Fibroblast of peridontal ligament (primary cell): ENCODE measurements at regions not wholly inside any gene's neighbourhood (a gene's known extent, or its start where the extent isn't known, plus 50 kb on each side); places are given as distances from the start of the nearest gene placed in this dataset.
"Not testable (repeated sequence)": the region's sequence is repeated elsewhere in the genome, so short reads cannot be mapped to it uniquely, and the experiment has no call there.

Experiments used
- DNase-seq: peaks from one replicate; pipeline ENCODE4 v3.0.0-alpha.2; 2010; ENCODE audit errors: extremely low read depth

DNA sequence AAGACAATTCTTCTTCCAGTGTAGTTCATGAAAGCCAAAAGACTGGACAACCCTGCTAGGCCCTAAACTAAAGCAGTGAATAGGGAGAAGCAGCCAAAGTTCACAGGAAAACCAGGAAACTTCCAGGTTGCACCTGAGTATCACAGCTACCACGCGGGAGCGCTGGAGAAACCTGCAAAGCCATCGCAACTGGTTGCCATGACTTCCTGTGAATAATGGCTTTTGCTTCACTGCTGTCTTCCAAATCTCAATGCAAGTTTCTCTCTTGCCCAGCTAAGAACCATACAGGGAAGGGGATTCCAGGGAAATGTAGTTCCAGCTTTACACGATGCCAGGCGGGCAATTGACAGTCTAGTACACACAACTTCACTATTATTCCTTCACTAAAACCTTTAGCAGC is 114.1 kb downstream of the GXYLT1 start:
- DNase-seq = no peak

DNA sequence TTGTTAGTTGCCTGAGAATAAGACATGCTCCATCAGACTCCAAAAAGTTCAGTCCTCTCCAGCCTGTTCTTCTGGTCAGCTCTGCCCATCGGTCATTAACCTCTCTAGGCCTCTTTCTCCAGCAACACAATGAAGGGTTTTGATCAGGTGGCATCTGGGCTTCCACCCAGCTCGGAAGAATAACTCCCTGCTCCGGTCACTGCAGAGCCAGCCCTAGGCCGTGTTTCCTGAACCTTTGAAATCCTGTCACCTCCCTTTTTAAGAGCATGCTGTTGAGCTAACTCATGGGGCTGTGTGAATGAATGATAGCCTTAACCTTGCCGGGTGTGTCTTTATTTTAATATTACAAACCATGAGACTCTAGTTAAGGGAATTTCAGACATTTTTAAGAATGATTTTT is 117.1 kb downstream of the GXYLT1 start:
- DNase-seq = no peak

GRCh38 chr12:42024495-42024830 is 120.2 kb downstream of the GXYLT1 start:
- no peak for DNase-seq

DNA sequence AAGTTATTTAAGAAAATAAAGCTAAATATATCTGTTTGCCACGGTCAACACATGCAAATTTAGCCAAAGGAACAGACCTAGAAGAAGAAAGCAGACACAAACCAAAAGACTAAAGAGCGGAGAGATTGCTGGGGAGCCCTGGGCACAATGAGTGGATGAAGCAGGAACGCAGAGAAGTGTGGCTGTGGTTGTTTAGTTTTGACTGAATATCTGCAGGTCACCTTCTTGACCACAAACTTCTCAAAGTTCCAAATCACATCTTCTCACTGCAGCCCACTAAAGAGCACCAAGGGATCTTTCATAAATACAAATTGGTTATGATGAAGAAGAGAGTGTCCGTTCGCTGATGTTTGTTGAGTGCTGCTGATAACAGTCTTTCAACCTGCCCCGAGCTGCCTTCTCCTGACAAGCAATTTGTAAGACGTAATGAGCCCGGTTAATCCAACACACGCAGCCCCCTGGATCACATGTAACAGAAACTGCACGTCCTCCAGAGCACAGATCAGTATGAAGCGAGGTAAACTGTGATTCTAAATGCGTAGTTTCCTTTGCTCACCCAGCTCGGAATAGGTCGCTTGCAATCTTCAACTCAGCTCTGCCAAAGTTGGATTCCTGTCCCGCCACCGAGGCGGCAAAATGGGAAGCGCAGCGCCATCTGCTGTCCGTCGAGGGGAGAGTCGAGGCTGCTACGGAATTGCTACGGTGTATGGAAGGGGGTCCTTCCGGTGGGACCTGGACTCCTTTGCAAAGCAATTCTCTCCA is 120.8 kb downstream of the GXYLT1 start:
- peak; percentile 76 for DNase-seq

GRCh38 chr12:42021937-42022336 is 122.7 kb downstream of the GXYLT1 start:
- DNase-seq = not testable (repeated sequence)

DNA sequence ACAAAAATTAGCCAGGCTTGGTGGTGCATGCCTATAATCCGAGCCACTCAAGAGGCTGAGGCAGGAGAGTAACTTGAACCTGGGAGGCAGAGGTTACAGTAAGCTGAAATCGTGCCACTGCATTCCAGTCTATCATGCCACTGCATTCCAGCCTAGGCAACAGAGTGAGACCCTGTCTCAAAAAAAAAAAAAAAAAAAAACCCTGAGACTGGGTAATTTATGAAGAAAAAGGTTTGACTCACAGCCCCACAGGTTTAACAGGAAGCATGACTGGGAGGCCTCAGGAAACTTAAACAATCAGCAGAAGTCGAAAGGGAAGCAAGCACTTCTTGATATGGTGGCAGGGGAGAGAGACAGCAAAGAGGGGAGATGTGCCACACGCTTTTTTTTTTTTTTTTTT is 123.2 kb downstream of the GXYLT1 start:
- no peak for DNase-seq

DNA sequence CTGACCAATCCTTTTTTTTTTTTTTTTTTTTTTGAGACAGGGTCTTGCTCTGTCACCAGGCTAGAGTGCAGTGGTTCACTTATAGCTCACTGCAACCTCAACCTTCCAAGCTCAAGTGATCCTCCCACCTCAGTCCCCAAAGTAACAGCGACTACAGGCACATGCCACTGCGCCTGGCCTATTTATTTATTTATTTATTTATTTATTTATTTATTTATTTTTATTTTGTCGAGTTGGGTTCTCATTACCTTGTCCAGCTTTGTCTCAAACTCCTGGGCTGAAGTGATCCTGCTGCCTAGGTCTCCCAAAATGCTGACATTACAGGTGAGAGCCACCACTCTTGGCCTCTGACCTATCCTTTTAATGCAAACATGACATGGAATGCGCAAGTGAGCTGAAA is 124.4 kb downstream of the GXYLT1 start:
- DNase-seq = no peak

DNA sequence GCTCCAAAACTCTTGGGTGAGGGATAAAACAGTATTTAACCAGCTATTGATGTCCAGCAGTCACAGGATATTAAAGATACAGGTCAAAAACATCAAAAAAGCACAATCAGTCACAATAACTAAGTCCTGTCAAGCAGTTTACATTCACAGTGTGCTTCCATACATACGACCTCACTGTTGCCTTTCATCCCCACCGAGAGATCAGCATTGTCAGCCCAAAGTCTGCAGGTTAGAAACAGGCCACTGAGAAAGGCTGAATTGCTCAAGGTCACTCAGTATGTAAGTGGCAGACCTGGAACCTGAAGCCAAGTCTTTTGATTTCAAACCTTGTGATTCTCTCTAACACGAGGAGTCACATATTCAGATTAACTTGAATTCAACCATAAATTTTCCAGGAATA is 124.9 kb downstream of the GXYLT1 start:
- no peak for DNase-seq

GRCh38 chr12:42017051-42017450 is 127.6 kb downstream of the GXYLT1 start:
- DNase-seq = no peak

DNA sequence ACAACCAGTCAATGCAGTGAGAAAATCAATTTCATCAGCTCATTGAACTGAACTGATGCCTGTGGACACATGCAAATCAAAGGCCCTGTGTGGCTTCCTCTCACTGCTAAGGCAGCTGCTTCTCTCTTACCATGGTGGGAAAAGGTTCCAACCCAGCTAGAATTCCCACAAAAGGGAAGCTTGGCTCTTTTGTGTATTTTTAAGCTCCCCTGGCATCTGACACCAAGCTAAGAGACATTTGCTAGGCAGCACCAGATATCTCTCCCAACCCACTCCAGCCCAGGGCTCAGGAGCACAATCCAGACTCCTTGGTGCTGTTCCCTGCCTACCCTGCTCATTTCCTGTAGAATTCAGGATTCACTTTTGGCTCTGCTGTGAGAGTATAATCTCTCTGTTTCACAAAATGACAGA is 129.6 kb downstream of the GXYLT1 start:
- DNase-seq = no peak

DNA sequence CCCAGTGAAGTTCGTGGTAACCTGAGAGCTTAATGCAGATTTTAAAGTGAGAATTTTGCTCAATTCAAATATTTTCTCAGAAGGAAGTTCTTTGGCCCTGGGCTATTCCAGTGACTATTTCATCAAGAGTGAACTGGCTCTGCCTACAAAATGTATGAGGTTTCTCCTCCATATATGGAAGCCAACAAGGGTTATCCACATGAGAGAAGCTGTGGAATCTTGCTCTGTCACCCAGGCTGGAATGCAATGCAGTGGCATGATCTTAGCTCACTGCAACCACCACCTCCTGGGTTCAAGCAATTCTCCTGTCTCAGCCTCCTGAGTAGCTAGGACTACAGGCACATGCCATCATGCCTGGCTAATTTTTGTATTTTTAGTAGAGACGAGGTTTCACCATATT is 132.2 kb downstream of the GXYLT1 start:
- DNase-seq = not testable (repeated sequence)

DNA sequence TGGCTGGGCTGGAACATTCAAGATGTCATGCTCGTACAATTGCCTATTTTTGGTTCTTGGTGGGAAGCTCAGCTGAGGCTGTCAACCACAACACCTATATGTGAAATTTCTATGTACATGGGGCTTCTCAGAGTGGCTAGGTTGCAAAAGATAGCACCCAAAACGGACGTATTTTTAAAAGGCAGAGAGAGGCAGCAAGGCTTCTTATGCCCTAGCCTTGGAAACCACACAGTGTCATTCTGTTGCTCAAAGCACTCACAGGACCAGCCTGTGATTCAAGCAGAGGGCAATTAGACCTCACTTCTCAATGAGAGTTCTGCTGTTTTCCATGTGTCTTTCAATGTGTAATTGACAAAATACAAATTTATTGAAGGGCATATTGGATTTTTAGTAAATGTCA is 134.0 kb downstream of the GXYLT1 start:
- no peak for DNase-seq

GRCh38 chr12:42010257-42010656 is 134.4 kb downstream of the GXYLT1 start:
- DNase-seq = no peak

- no peak for DNase-seq
Measured at GRCh38 chr12:42008996-42009395, 135.7 kb downstream of the GXYLT1 start.

DNA sequence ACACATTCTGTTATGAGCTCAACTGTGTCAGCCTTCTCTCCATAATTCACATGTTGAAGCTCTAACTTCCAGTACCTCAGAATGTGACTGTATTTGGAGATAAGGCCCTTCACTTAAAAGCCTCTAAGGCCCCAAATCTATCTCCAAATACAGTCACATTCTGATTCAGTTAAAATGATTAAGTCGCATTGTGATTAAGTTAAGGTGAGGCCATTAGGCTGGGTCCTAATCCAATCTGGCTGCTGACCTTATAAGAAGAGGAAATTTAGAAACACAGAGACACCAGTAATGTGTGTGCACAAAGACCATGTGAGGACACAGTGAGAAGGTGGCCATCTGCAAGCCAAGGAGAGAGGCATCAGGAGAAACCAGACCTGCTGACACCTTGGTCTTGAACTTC is 141.6 kb downstream of the GXYLT1 start:
- DNase-seq = no peak

GRCh38 chr12:42002563-42002962 is 142.1 kb downstream of the GXYLT1 start:
- no peak for DNase-seq

GRCh38 chr12:41998436-41998835 is 146.2 kb downstream of the GXYLT1 start:
- DNase-seq = no peak

DNA sequence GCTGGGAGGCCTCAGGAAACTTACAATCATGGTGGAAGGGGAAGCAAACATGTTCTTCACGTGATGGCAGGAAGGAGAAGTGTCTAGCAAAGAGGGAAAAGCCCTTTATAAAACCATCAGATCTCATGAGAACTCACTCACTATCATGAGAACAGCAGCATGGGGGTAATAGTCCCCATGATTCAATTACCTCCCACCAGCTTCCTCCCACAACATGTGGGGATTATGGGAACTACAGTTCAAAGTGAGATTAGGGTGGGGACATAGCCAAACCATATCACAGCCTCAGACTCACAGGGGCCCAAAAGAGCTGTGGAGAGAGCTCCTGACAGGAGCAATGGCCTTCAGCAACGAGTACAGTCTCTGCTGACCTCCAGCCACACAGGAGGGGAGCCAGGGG is 151.4 kb downstream of the GXYLT1 start:
- no peak for DNase-seq

DNA sequence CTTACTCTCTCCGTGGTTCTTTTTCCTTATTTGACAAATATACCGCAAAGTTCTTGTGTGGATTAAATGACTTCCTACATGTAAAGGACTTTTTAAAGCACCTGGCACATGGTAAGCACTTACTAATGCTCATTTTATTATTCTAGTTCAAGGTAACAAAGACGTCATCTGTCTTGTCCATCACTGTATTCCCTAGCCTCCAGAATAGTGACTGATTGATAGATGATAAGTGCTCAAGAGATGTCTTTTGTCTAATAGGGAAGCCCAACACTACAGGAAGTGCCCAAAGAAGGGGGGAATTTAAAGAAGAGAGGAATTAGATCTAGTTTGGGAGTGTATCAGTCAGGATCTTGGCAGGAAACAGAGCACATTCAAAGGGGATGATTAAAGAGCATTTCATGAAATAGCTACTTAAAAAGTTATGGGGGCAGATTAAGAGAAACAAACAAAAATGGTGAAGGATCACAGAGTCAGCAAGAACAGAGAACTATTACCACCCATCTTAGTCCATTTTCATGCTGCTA is 151.9 kb downstream of the GXYLT1 start:
- DNase-seq = no peak

- no peak for DNase-seq
Measured at GRCh38 chr12:41992022-41992421, 152.7 kb downstream of the GXYLT1 start.

DNA sequence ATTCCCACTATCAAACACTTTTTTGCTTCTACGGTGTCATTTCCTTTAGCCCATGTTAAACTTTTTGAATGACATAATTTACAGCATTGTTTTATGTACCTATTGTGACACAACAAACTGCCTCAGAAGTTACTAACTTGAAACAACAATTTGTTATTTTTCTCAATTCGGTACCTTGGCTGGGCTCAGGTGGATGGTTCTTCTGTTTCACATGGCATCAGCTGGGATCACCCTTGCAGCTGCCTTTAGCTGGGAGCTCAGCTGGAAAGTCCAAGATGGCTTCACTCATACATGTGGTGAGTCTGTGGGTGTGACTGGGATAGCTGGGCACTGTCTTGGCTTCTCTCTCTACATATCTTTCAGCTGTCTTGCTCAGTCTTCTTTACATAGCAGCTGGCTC is 156.0 kb downstream of the GXYLT1 start:
- DNase-seq = no peak

- DNase-seq = not testable (repeated sequence)
Measured at GRCh38 chr12:41986513-41986912, 158.2 kb downstream of the GXYLT1 start.

GRCh38 chr12:41983856-41984255 is 160.8 kb downstream of the GXYLT1 start:
- no peak for DNase-seq

DNA sequence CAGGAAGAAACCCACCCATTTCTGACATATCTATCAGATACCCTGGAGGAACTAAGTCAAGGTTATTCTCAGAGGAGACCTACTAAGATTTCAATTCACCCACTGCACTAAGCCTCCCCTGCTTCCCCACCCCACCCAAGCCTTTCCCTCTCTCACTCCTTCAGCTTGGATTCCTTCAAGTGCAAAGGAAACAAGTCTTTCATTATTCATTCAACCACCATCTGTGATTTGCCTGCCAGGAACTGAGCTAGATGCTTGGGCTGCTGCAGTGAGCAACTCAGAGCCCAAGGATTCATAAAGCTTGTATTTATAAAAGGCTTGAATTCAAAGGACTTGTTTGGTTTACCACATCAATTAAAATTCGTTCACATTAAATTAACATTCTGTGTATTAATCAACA is 161.3 kb downstream of the GXYLT1 start:
- no peak for DNase-seq
